Endodermal cell (in vitro differentiated cells): ENCODE measurements at regions not wholly inside any gene's neighbourhood (a gene's known extent, or its start where the extent isn't known, plus 50 kb on each side); places are given as distances from the start of the nearest gene placed in this dataset.

ENCODE experiments used
- DNase-seq: peaks from one replicate; pipeline ENCODE4 v3.0.0-alpha.2; 2017
- H3K27ac ChIP-seq: 2 replicates; pipeline ENCODE4 v1.5.1; 2013; ENCODE audit warnings: mild to moderate bottlenecking, low read depth, low read length, moderate library complexity
- H3K27me3 ChIP-seq: 2 replicates; pipeline ENCODE4 v1.6.1; 2013; ENCODE audit warnings: mild to moderate bottlenecking, low read length, moderate library complexity; ENCODE audit not compliant: insufficient read depth, control insufficient read depth, poor library complexity, severe bottlenecking
- H3K36me3 ChIP-seq: 2 replicates; pipeline ENCODE4 v1.7.0; 2013; ENCODE audit warnings: mild to moderate bottlenecking, low read length, moderate library complexity; ENCODE audit not compliant: control insufficient read depth, insufficient read depth
- H3K4me1 ChIP-seq: one replicate; pipeline ENCODE4 v1.7.0; 2013; ENCODE audit warnings: low read length; ENCODE audit not compliant: control insufficient read depth, insufficient read depth
- H3K4me3 ChIP-seq: 2 replicates; pipeline ENCODE4 v1.5.1; 2013; ENCODE audit warnings: mild to moderate bottlenecking, low read length, moderate library complexity
- H3K9ac ChIP-seq: 2 replicates; pipeline ENCODE4 v1.6.1; 2013; ENCODE audit warnings: mild to moderate bottlenecking, low read length, moderate library complexity; ENCODE audit not compliant: poor library complexity, severe bottlenecking; ENCODE audit errors: extremely low read depth
- H3K9me3 ChIP-seq: 2 replicates; pipeline ENCODE4 v1.6.1; 2013; ENCODE audit warnings: mild to moderate bottlenecking, low read length, moderate library complexity; ENCODE audit not compliant: control insufficient read depth
- H3K27ac Mint-ChIP-seq: 2 replicates; pipeline ENCODE4 v1.8.0; 2020; ENCODE audit warnings: mixed read lengths
- H3K27me3 Mint-ChIP-seq: 2 replicates; pipeline ENCODE4 v1.8.0; 2021; ENCODE audit warnings: mild to moderate bottlenecking, mixed read lengths; ENCODE audit not compliant: insufficient read depth
- H3K36me3 Mint-ChIP-seq: 2 replicates; pipeline ENCODE4 v1.8.0; 2020; ENCODE audit warnings: low read depth, mixed read lengths
- H3K4me1 Mint-ChIP-seq: 2 replicates; pipeline ENCODE4 v1.8.0; 2020; ENCODE audit warnings: mixed read lengths
- H3K4me3 Mint-ChIP-seq: 2 replicates; pipeline ENCODE4 v1.8.0; 2020; ENCODE audit warnings: mild to moderate bottlenecking, moderate library complexity, mixed read lengths
- H3K9me3 Mint-ChIP-seq: 2 replicates; pipeline ENCODE4 v1.8.0; 2020; ENCODE audit warnings: mild to moderate bottlenecking, mixed read lengths
- CTCF ChIP-seq: fragments of 200-600 bp; sonication (generic); conservative IDR thresholded peaks from 2 replicates; pipeline ENCODE4 v1.5.0; 2021; ENCODE audit warnings: antibody characterized with exemption, mild to moderate bottlenecking
- WGBS, 2 experiments: methylation state at CpG; one replicate each; pipeline versions ENCODE4 v1.1.5 to v1.1.7; 2013; ENCODE audit warnings: missing lambda C conversion rate in 2 of 2, mixed read lengths in 1 of 2; ENCODE audit not compliant: insufficient coverage in 1 of 2, insufficient read length in 1 of 2; 5-methylcytosine and 5-hydroxymethylcytosine counted together

GRCh38 chr5:110342683-110343082, 383.8 kb downstream of the TMEM232 start:
- no peaks in the 10 kb centered on the region for H3K27me3 Mint-ChIP-seq
- Histone ChIP-seq H3K9ac (no peak overlapping the region), H3K36me3 (no peaks in the 10 kb centered on the region), H3K4me1 (peaks cover 2% of the 10 kb centered on the region), H3K27ac (no peak overlapping the region), H3K4me3 (no peak overlapping the region), H3K9me3 (no peaks in the 10 kb centered on the region), H3K27me3 (no peaks in the 10 kb centered on the region)
- no peak for DNase-seq
- H3K4me1 Mint-ChIP-seq: peaks cover 7% of the 10 kb centered on the region
- 93% methylated on average over 1 of the region's 1 CpG; no CpG with 5 or more reads in 1 of the 2 experiments for WGBS, 2 experiments
- no peak for TF ChIP-seq CTCF
- peaks cover 1% of the 10 kb centered on the region for H3K9me3 Mint-ChIP-seq
- no peak overlapping the region for H3K4me3 Mint-ChIP-seq
- no peaks in the 10 kb centered on the region for H3K36me3 Mint-ChIP-seq
- no peak overlapping the region for H3K27ac Mint-ChIP-seq

- Histone ChIP-seq H3K27me3 (no peaks in the 10 kb centered on the region), H3K36me3 (no peaks in the 10 kb centered on the region), H3K27ac (no peak overlapping the region), H3K9ac (no peak overlapping the region), H3K9me3 (no peaks in the 10 kb centered on the region), H3K4me3 (no peak overlapping the region), H3K4me1 (peaks cover 2% of the 10 kb centered on the region)
- H3K27ac Mint-ChIP-seq: no peak overlapping the region
- H3K9me3 Mint-ChIP-seq: peaks cover 1% of the 10 kb centered on the region
- no peaks in the 10 kb centered on the region for H3K27me3 Mint-ChIP-seq
- no peak for DNase-seq
- no peak overlapping the region for H3K4me3 Mint-ChIP-seq
- no peaks in the 10 kb centered on the region for H3K36me3 Mint-ChIP-seq
- 91 to 100% methylated on average over 1 of the region's 1 CpG for WGBS, 2 experiments
- peak; percentile 47 for TF ChIP-seq CTCF
- H3K4me1 Mint-ChIP-seq: peaks cover 7% of the 10 kb centered on the region
These were observed 382.9 kb downstream of the TMEM232 start for GRCh38 chr5:110343616-110344015.

GRCh38 chr5:110345623-110346022, 380.8 kb downstream of the TMEM232 start:
- DNase-seq: no peak
- H3K9ac ChIP-seq: no peak overlapping the region
- TF ChIP-seq CTCF: no peak
- H3K9me3 Mint-ChIP-seq: no peaks in the 10 kb centered on the region
- no peaks in the 10 kb centered on the region for H3K27me3 Mint-ChIP-seq
- no peaks in the 10 kb centered on the region for H3K27me3 ChIP-seq
- no peak overlapping the region for H3K27ac ChIP-seq
- no peak overlapping the region for H3K27ac Mint-ChIP-seq
- H3K4me1 Mint-ChIP-seq: peaks cover 7% of the 10 kb centered on the region
- no peaks in the 10 kb centered on the region for H3K9me3 ChIP-seq
- no peak overlapping the region for H3K4me3 Mint-ChIP-seq
- no peaks in the 10 kb centered on the region for H3K36me3 Mint-ChIP-seq
- no peak overlapping the region for H3K4me3 ChIP-seq
- peaks cover 2% of the 10 kb centered on the region for H3K4me1 ChIP-seq
- no peaks in the 10 kb centered on the region for H3K36me3 ChIP-seq
